D721Med (cell line): ENCODE measurements at regions not wholly inside any gene's neighbourhood (a gene's known extent, or its start where the extent isn't known, plus 50 kb on each side); places are given as distances from the start of the nearest gene placed in this dataset.

Experiments used
- DNase-seq: peaks from one replicate; pipeline ENCODE4 v3.0.0; 2011; ENCODE audit warnings: low spot score; ENCODE audit not compliant: insufficient read length
- FAIRE-seq: peaks from 2 replicates; lab custom pipeline; 2011; peaks lifted over from hg19 to GRCh38; lab: Jason Lieb, UNC
- TF ChIP-seq, protein P1 (sequence below): IDR thresholded peaks from 2 replicates; pipeline ENCODE4 v1.5.1; 2012; ENCODE audit warnings: mild to moderate bottlenecking, control low read depth; ENCODE audit not compliant: insufficient read depth; ENCODE audit errors: missing control alignments

DNA sequence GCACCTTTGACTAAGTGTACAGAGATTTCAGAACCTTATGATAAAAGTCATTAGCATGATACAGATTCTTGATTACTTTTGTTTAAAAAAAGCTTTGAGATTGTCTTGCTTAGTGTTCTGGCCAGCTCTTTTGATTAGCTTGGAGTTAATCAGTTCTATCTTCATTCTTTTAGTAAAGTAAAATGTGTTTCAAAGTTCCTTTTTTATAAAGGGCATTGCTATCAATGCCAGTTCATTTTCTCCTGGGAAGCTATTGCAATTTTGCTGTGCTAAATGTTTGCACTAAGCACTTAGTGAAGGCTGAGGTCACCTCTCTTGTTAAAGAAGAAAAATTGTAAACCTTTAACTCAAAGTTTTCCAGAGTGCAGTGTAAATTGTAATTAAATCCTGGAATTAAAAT is 946.7 kb upstream of the TMPRSS15 start:
- TF ChIP-seq, protein P1, sequence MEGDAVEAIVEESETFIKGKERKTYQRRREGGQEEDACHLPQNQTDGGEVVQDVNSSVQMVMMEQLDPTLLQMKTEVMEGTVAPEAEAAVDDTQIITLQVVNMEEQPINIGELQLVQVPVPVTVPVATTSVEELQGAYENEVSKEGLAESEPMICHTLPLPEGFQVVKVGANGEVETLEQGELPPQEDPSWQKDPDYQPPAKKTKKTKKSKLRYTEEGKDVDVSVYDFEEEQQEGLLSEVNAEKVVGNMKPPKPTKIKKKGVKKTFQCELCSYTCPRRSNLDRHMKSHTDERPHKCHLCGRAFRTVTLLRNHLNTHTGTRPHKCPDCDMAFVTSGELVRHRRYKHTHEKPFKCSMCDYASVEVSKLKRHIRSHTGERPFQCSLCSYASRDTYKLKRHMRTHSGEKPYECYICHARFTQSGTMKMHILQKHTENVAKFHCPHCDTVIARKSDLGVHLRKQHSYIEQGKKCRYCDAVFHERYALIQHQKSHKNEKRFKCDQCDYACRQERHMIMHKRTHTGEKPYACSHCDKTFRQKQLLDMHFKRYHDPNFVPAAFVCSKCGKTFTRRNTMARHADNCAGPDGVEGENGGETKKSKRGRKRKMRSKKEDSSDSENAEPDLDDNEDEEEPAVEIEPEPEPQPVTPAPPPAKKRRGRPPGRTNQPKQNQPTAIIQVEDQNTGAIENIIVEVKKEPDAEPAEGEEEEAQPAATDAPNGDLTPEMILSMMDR: no peak
- no peak for DNase-seq
- FAIRE-seq: no peak

DNA sequence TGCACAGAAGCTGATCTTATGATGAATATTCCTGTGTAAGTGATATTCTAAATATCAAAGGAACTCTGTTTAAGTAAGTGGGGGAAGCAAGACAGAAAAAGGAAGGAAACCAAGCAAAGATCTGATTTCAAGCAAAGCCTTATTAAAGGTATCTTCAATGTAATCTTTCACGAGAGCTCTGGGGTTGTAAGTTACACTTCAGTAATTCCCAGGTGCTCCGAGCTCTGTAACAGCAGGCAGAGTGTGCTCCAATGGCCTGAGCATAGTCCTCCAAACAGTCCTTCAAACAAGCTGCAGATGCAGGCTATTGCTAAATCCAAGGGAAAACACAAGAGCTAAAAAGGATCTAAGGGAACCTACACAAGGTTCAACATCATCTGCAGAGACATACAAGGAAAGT is 949.7 kb upstream of the TMPRSS15 start:
- FAIRE-seq (no peak), DNase-seq (no peak)
- TF ChIP-seq, protein P1: no peak

DNA sequence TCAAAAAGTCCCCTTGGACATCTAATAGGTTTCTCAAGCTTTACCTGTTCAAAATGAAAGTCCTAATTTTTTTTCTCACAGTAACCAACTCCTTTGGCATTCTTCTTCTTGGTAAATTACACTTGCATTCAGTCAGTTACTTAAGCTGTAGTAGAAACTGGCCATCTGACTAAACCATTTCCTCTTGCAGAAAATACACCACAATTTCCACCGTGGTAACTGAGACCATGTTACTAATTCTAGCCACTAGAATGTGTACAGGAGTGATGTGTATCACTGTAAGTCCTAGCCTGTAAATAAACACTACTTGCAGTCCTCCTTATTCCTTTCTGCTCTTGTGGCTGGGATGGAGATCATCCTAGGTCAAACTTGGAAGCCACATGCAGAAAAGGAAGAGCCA is 965.4 kb upstream of the TMPRSS15 start:
- DNase-seq: no peak
- FAIRE-seq: no peak
- TF ChIP-seq, protein P1: no peak

DNA sequence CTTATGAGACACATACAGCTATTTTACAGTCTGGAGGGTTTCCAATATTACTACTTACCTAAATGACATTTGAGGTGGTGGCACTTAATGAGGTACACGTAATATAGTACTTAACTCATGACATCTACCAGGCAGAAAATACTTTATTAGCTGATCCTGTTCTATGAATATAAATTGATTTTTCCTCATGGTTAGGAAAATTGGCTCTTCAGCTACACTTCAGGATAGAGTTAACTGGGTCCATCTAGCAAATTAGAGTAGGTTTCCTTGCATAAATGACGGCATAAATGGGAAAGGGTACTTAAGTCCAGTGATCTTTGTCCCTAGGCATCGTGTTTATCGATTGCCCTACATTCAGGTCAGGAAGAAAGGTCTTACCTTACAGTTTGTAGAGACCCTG is 988.8 kb upstream of the TMPRSS15 start:
- TF ChIP-seq, protein P1: no peak

DNA sequence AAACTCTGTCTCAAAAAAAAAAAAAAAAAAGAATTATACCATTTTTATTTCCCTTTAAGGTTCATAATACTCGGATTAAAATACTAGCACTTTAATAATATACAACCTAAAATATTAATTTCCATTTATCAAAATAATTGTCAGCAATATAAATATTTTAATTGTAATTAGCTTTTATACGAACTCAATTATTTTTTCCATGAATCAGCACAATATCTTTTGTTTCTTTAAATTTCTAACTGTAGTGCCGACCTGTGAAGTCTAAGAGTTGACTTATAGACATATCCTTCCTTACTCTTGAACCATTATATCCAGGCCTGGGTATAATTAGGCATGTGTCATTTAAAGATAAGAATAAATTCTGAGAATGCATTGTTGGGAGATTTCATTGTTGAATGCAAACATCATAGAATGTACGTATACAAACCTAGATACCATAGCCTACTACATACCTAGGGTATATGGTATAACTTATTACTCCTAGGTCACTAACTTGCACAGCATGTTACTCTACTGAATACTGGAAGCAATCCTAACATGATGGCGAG is 996.7 kb upstream of the TMPRSS15 start:
- TF ChIP-seq, protein P1: no peak
- DNase-seq (no peak), FAIRE-seq (no peak)

More for the DNA sequence above, 988.8 kb upstream of the TMPRSS15 start:
- no peak for FAIRE-seq
- DNase-seq: no peak

DNA sequence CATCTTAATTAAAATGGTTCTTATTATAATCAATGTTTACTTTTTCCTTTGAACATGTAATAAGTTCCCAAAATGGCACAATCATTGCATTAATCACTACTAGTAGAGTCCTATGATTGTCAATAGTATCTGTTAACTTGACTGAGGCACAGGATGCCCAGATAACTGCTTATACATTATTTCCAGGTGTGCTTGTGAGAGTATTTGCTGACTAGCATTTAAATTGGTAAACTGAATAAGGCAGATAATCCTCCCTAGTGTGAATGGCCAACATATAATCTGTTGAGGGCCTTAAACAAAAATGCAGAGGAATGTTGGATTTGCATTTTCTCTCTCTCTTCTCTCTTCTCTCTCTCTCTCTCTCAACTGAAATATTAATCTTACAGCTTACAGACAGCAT is 999.3 kb upstream of the TMPRSS15 start:
- no peak for FAIRE-seq
- no peak for DNase-seq
- TF ChIP-seq, protein P1: no peak

DNA sequence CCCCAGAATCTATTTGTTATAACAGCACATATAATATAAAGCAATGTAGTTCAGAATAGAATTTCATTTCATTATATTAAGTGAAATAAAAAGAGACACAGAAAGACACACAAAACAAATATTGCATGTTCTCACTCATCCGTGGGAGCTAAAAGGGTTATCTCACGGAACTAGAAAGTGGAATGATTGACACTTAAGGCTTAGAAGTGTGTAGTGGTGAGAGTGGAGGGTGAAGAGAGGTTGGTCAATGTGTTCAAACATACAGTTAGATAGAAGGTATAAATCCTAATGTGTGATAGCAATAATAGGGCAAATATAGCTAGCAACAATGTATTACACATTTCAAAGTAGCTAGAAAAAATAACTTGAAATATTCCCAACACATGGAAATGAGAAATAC is 1001.7 kb upstream of the TMPRSS15 start:
- DNase-seq: no peak
- TF ChIP-seq, protein P1: no peak
- no peak for FAIRE-seq
